ENCODE measurements at regions not wholly inside any gene's neighbourhood (a gene's known extent, or its start where the extent isn't known, plus 50 kb on each side); places are given as distances from the start of the nearest gene placed in this dataset.

DNA sequence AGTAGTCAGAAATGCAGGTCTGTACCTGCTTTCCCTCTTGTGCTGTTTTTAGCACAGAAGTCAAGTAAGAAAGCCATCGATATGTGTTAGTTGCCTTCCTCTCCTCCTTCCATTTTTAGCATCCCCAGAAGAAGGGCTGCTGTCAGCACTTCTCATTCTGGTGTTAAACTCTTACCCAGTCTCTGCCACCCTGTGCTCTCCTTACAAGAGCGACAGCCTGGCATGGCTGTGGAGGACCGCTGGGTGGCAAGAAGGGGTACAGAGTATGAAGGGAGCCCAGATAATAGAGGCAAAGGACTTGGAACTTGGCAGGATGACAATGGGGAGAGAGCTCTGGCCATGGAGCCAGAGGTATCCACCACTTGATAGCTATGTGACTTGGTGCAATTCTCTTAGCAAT is 103.5 kb downstream of the RPS24 start:
- TF ChIP-seq, protein P1, sequence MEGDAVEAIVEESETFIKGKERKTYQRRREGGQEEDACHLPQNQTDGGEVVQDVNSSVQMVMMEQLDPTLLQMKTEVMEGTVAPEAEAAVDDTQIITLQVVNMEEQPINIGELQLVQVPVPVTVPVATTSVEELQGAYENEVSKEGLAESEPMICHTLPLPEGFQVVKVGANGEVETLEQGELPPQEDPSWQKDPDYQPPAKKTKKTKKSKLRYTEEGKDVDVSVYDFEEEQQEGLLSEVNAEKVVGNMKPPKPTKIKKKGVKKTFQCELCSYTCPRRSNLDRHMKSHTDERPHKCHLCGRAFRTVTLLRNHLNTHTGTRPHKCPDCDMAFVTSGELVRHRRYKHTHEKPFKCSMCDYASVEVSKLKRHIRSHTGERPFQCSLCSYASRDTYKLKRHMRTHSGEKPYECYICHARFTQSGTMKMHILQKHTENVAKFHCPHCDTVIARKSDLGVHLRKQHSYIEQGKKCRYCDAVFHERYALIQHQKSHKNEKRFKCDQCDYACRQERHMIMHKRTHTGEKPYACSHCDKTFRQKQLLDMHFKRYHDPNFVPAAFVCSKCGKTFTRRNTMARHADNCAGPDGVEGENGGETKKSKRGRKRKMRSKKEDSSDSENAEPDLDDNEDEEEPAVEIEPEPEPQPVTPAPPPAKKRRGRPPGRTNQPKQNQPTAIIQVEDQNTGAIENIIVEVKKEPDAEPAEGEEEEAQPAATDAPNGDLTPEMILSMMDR (IDR thresholded peaks at IDR 0.05 in 2 of 3, conservative IDR thresholded peaks at IDR 0.05 in 1 of 3; ENCODE audit: borderline replicate concordance in 1 of 3, insufficient read depth in 1 of 3, low read depth in 2 of 3, low read length in 2 of 3), result no peak
- TF ChIP-seq POLR2A (IDR thresholded peaks at IDR 0.05; ENCODE audit: borderline replicate concordance, extremely low read depth, insufficient read depth, insufficient read length) (no peak), JUND (IDR thresholded peaks at IDR 0.05) (no peak), EZH2phosphoT487 (IDR thresholded peaks at IDR 0.05; ENCODE audit: borderline replicate concordance) (no peak), SP1 (IDR thresholded peaks at IDR 0.05; ENCODE audit: low read depth) (no peak), EZH2 (IDR thresholded peaks at IDR 0.05) (no peak), CBX3 (IDR thresholded peaks at IDR 0.05; ENCODE audit: low read depth) (no peak), YY1 (IDR thresholded peaks at IDR 0.05; ENCODE audit: extremely low read depth, insufficient replicate concordance, low read depth, low read length) (no peak)
- TF ChIP-seq, protein P2, sequence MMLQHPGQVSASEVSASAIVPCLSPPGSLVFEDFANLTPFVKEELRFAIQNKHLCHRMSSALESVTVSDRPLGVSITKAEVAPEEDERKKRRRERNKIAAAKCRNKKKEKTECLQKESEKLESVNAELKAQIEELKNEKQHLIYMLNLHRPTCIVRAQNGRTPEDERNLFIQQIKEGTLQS (IDR thresholded peaks at IDR 0.05), result no peak
- TF ChIP-seq, protein P3, sequence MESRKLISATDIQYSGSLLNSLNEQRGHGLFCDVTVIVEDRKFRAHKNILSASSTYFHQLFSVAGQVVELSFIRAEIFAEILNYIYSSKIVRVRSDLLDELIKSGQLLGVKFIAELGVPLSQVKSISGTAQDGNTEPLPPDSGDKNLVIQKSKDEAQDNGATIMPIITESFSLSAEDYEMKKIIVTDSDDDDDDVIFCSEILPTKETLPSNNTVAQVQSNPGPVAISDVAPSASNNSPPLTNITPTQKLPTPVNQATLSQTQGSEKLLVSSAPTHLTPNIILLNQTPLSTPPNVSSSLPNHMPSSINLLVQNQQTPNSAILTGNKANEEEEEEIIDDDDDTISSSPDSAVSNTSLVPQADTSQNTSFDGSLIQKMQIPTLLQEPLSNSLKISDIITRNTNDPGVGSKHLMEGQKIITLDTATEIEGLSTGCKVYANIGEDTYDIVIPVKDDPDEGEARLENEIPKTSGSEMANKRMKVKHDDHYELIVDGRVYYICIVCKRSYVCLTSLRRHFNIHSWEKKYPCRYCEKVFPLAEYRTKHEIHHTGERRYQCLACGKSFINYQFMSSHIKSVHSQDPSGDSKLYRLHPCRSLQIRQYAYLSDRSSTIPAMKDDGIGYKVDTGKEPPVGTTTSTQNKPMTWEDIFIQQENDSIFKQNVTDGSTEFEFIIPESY (IDR thresholded peaks at IDR 0.05; ENCODE audit: extremely low read depth, insufficient replicate concordance, low read length), result no peak

All from HCT116 (cell line).